Osteoblast (primary cell): ENCODE measurements at regions not wholly inside any gene's neighbourhood (a gene's known extent, or its start where the extent isn't known, plus 50 kb on each side); places are given as distances from the start of the nearest gene placed in this dataset.

Source experiments
- DNase-seq: peaks from one replicate; pipeline ENCODE4 v3.0.0; 2011; ENCODE audit warnings: low spot score, mixed read lengths; ENCODE audit not compliant: insufficient read length; ENCODE audit errors: missing footprints
- H2AFZ ChIP-seq: 2 replicates; pipeline ENCODE4 v1.6.0; 2011; ENCODE audit warnings: mild to moderate bottlenecking, low read length
- H3K27ac ChIP-seq: 2 replicates; pipeline ENCODE4 v1.5.1; 2011; ENCODE audit warnings: mild to moderate bottlenecking, low read depth, low read length, moderate library complexity
- H3K27me3 ChIP-seq: 2 replicates; pipeline ENCODE4 v1.6.0; 2012; ENCODE audit warnings: mild to moderate bottlenecking, control low read depth, inconsistent platforms, low read length, moderate library complexity; ENCODE audit not compliant: insufficient read depth
- H3K36me3 ChIP-seq: 2 replicates; pipeline ENCODE4 v1.5.1; 2011; ENCODE audit warnings: mild to moderate bottlenecking, low read length, control low read depth, moderate library complexity; ENCODE audit not compliant: insufficient read depth
- H3K4me1 ChIP-seq: 2 replicates; pipeline ENCODE4 v1.5.1; 2011; ENCODE audit warnings: mild to moderate bottlenecking, low read length, control low read depth, moderate library complexity; ENCODE audit not compliant: insufficient read depth
- H3K4me2 ChIP-seq: 2 replicates; pipeline ENCODE4 v1.6.0; 2011; ENCODE audit warnings: mild to moderate bottlenecking, low read length; ENCODE audit not compliant: insufficient read depth
- H3K4me3 ChIP-seq: fragments of 200-600 bp; sonication (generic); 3 replicates; pipeline ENCODE4 v1.5.1; 2012; ENCODE audit warnings: mild to moderate bottlenecking, low read length, inconsistent platforms; ENCODE audit not compliant: insufficient read depth
- H3K79me2 ChIP-seq: 2 replicates; pipeline ENCODE4 v1.6.0; 2012; ENCODE audit warnings: mild to moderate bottlenecking, low read length, control low read depth, inconsistent platforms; ENCODE audit not compliant: insufficient read depth
- H3K9me3 ChIP-seq: 2 replicates; pipeline ENCODE4 v1.5.1; 2011; ENCODE audit warnings: low read depth, low read length, control low read depth
- H4K20me1 ChIP-seq: 2 replicates; pipeline ENCODE4 v1.6.0; 2012; ENCODE audit warnings: mild to moderate bottlenecking, low read length, control low read depth; ENCODE audit not compliant: insufficient read depth
- CTCF ChIP-seq: IDR thresholded peaks from 2 replicates; pipeline ENCODE4 v1.5.1; 2011; ENCODE audit warnings: mild to moderate bottlenecking, low read depth, low read length, moderate library complexity; ENCODE audit errors: extremely low read depth

- no peaks in the 10 kb centered on the region for H4K20me1 ChIP-seq
- no peaks in the 10 kb centered on the region for H3K4me1 ChIP-seq
- H3K27me3 ChIP-seq, result no peaks in the 10 kb centered on the region
- no peaks in the 10 kb centered on the region for H3K36me3 ChIP-seq
- no peaks in the 10 kb centered on the region for H3K9me3 ChIP-seq
- no peak for TF ChIP-seq CTCF
- no peak overlapping the region for H2AFZ ChIP-seq
- no peak for DNase-seq
- H3K4me3 ChIP-seq, result no peak overlapping the region
- H3K27ac ChIP-seq, result no peak overlapping the region
- H3K4me2 ChIP-seq, result no peak overlapping the region
- H3K79me2 ChIP-seq, result no peaks in the 10 kb centered on the region
Measured at GRCh38 chr13:97068151-97068550, 73.9 kb upstream of the OXGR1 start.

GRCh38 chr13:97069050-97069815 is 75.0 kb upstream of the OXGR1 start:
- Histone ChIP-seq H3K79me2 (no peaks in the 10 kb centered on the region), H3K27ac (no peak overlapping the region), H3K9me3 (no peaks in the 10 kb centered on the region), H2AFZ (no peak overlapping the region), H4K20me1 (no peaks in the 10 kb centered on the region), H3K4me1 (no peaks in the 10 kb centered on the region), H3K36me3 (no peaks in the 10 kb centered on the region), H3K4me3 (no peak overlapping the region), H3K27me3 (no peaks in the 10 kb centered on the region), H3K4me2 (no peak overlapping the region)
- no peak for DNase-seq
- no peak for TF ChIP-seq CTCF

- H3K4me3 ChIP-seq, result no peak overlapping the region
- H3K79me2 ChIP-seq, result no peaks in the 10 kb centered on the region
- no peaks in the 10 kb centered on the region for H3K9me3 ChIP-seq
- H3K27me3 ChIP-seq, result no peaks in the 10 kb centered on the region
- H3K4me2 ChIP-seq, result no peak overlapping the region
- TF ChIP-seq CTCF, result no peak
- H2AFZ ChIP-seq, result no peak overlapping the region
- H3K4me1 ChIP-seq, result no peaks in the 10 kb centered on the region
- H4K20me1 ChIP-seq, result no peaks in the 10 kb centered on the region
- H3K36me3 ChIP-seq, result no peaks in the 10 kb centered on the region
- no peak for DNase-seq
- H3K27ac ChIP-seq, result no peak overlapping the region
Measured at GRCh38 chr13:97072297-97072696, 78.0 kb upstream of the OXGR1 start.

GRCh38 chr13:97074618-97075017 is 80.3 kb upstream of the OXGR1 start:
- Histone ChIP-seq H4K20me1 (no peaks in the 10 kb centered on the region), H3K36me3 (no peaks in the 10 kb centered on the region), H3K4me1 (no peaks in the 10 kb centered on the region), H3K4me3 (no peak overlapping the region), H3K27me3 (no peaks in the 10 kb centered on the region), H3K4me2 (no peak overlapping the region), H3K9me3 (no peaks in the 10 kb centered on the region), H2AFZ (no peak overlapping the region), H3K79me2 (no peaks in the 10 kb centered on the region), H3K27ac (no peak overlapping the region)
- TF ChIP-seq CTCF, result no peak
- peak; percentile 1 for DNase-seq
